ENCODE measurements at regions not wholly inside any gene's neighbourhood (a gene's known extent, or its start where the extent isn't known, plus 50 kb on each side); places are given as distances from the start of the nearest gene placed in this dataset.

GRCh38 chr18:51802569-51803428, 537.2 kb upstream of the DCC start:
- TF ChIP-seq CTCF (conservative IDR thresholded peaks at IDR 0.05 in 1 of 2, IDR thresholded peaks at IDR 0.05 in 1 of 2; ENCODE audit: low read depth in 1 of 2, low read length in 2 of 2) (no peak), EZH2 (IDR thresholded peaks at IDR 0.05; ENCODE audit: low read length, missing control alignments) (no peak)

Measured in fibroblast of lung (primary cell).